Panc1 (cell line): ENCODE measurements at regions not wholly inside any gene's neighbourhood (a gene's known extent, or its start where the extent isn't known, plus 50 kb on each side); places are given as distances from the start of the nearest gene placed in this dataset.

Source experiments
- ATAC-seq: fragments of 200-7000 bp; cut with Tn5 transposase; 2 replicates; pipeline ENCODE4 v1.9.1; 2020; ENCODE audit warnings: mild to moderate bottlenecking, moderate library complexity
- BruUV-seq: library from RNA; stranded (reverse); fragments of 400-500 nt; replicated peaks from 2 replicates; lab custom pipeline; 2021; lab: Mats Ljungman, UMichigan
- CTCF ChIA-PET: fragments of 300-600 bp; sonication (Branson Sonifier 250); formaldehyde crosslinking; loops from one replicate; lab custom pipeline; 2022; ENCODE audit warnings: antibody characterized with exemption; lab: Charles Lee
- POLR2A ChIA-PET: fragments of 300-600 bp; sonication (Branson Sonifier 250); formaldehyde crosslinking; loops from one replicate; lab custom pipeline; 2022; ENCODE audit warnings: antibody characterized with exemption; lab: Charles Lee
- DNase-seq: peaks from one replicate; pipeline ENCODE4 v3.0.0-alpha.2; 2010; ENCODE audit warnings: low read depth, low spot score
- H3K27ac ChIP-seq: 2 replicates; pipeline ENCODE4 v1.5.1; 2011; ENCODE audit warnings: mild to moderate bottlenecking, low read length, inconsistent platforms
- H3K27me3 ChIP-seq: fragments of 200-500 bp; sonication (Bioruptor generic); 2 replicates; pipeline ENCODE4 v1.6.0; 2014; ENCODE audit warnings: low read length, inconsistent platforms; ENCODE audit not compliant: control insufficient read depth, insufficient read depth
- H3K36me3 ChIP-seq: fragments of 200-500 bp; sonication (Bioruptor generic); 2 replicates; pipeline ENCODE4 v1.5.1; 2014; ENCODE audit warnings: inconsistent platforms, mild to moderate bottlenecking, low read length, moderate library complexity; ENCODE audit not compliant: control insufficient read depth, insufficient read depth
- H3K4me1 ChIP-seq: 2 replicates; pipeline ENCODE4 v1.5.1; 2011; ENCODE audit warnings: inconsistent platforms, mild to moderate bottlenecking, low read length, moderate library complexity; ENCODE audit not compliant: control insufficient read depth, insufficient read depth
- H3K4me3 ChIP-seq, 2 experiments: 2 replicates each; pipeline ENCODE4 v1.5.1; 2011 to 2012; ENCODE audit warnings: low read depth in 2 of 2, low read length in 2 of 2, mild to moderate bottlenecking in 2 of 2, inconsistent platforms in 1 of 2, moderate library complexity in 1 of 2
- H3K9me3 ChIP-seq: fragments of 200-500 bp; sonication (Bioruptor generic); 2 replicates; pipeline ENCODE4 v1.5.1; 2014; ENCODE audit warnings: low read depth, mild to moderate bottlenecking, inconsistent platforms, low read length, moderate library complexity; ENCODE audit not compliant: control insufficient read depth, insufficient read depth
- CTCF ChIP-seq: fragments of 450-650 bp; IDR thresholded peaks from 2 replicates; pipeline ENCODE4 v1.5.1; 2017; ENCODE audit warnings: mild to moderate bottlenecking
- POLR2AphosphoS5 ChIP-seq: IDR thresholded peaks from 2 replicates; pipeline ENCODE4 v1.6.1; 2012; ENCODE audit warnings: mild to moderate bottlenecking, low read depth, low read length, moderate library complexity
- SIN3A ChIP-seq: IDR thresholded peaks from 2 replicates; pipeline ENCODE4 v1.6.1; 2012; ENCODE audit warnings: low read depth, mild to moderate bottlenecking, low read length, moderate library complexity, borderline replicate concordance; ENCODE audit not compliant: insufficient read depth
- TCF7L2 ChIP-seq: IDR thresholded peaks from 2 replicates; pipeline ENCODE4 v1.6.1; 2011; ENCODE audit warnings: mild to moderate bottlenecking, low read depth, low read length, inconsistent platforms
- in situ Hi-C: cut with HindIII; loops from 2 replicates; pipeline ENCODE4 v1.10.0; 2016; ENCODE audit warnings: low sequenced_read_pairs, low pct_unique_long_range_greater_than_20kb
- intact Hi-C: fragments of 100-400 bp; cut with micrococcal nuclease; formaldehyde crosslinking; loops from one replicate; pipeline ENCODE4 v1.10.0; 2022; ENCODE audit not compliant: unreplicated experiment
- TF ChIP-seq, protein P1 (sequence below), 2 experiments: IDR thresholded peaks; 2 replicates each; pipeline ENCODE4 v1.6.1; 2011 to 2012; ENCODE audit warnings: low read depth in 2 of 2, control low read depth in 1 of 2, low read length in 1 of 2, mild to moderate bottlenecking in 1 of 2, moderate library complexity in 1 of 2; ENCODE audit not compliant: insufficient read depth in 1 of 2

- no TSS peak for BruUV-seq
- no peak for ATAC-seq
- POLR2A ChIA-PET, result no interaction called here
- Histone ChIP-seq H3K36me3 (no peaks in the 10 kb centered on the region), H3K4me3 (no peak overlapping the region), H3K27me3 (no peaks in the 10 kb centered on the region), H3K9me3 (no peaks in the 10 kb centered on the region), H3K4me1 (no peaks in the 10 kb centered on the region), H3K27ac (no peak overlapping the region)
- CTCF ChIA-PET, result no interaction called here
- no peak for DNase-seq
- in situ Hi-C loops, result no loop called here
- intact Hi-C loops, result no loop called here
- TF ChIP-seq POLR2AphosphoS5, result no peak
- TF ChIP-seq, protein P1, sequence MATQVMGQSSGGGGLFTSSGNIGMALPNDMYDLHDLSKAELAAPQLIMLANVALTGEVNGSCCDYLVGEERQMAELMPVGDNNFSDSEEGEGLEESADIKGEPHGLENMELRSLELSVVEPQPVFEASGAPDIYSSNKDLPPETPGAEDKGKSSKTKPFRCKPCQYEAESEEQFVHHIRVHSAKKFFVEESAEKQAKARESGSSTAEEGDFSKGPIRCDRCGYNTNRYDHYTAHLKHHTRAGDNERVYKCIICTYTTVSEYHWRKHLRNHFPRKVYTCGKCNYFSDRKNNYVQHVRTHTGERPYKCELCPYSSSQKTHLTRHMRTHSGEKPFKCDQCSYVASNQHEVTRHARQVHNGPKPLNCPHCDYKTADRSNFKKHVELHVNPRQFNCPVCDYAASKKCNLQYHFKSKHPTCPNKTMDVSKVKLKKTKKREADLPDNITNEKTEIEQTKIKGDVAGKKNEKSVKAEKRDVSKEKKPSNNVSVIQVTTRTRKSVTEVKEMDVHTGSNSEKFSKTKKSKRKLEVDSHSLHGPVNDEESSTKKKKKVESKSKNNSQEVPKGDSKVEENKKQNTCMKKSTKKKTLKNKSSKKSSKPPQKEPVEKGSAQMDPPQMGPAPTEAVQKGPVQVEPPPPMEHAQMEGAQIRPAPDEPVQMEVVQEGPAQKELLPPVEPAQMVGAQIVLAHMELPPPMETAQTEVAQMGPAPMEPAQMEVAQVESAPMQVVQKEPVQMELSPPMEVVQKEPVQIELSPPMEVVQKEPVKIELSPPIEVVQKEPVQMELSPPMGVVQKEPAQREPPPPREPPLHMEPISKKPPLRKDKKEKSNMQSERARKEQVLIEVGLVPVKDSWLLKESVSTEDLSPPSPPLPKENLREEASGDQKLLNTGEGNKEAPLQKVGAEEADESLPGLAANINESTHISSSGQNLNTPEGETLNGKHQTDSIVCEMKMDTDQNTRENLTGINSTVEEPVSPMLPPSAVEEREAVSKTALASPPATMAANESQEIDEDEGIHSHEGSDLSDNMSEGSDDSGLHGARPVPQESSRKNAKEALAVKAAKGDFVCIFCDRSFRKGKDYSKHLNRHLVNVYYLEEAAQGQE (IDR thresholded peaks at IDR 0.05; ENCODE audit: insufficient read depth in 1 of 2, low read depth in 2 of 2, low read length in 1 of 2), result no peak
Observed at GRCh38 chr13:64075543-64076271, 2660.1 kb upstream of the PCDH20 start.

- Histone ChIP-seq H3K36me3 (no peaks in the 10 kb centered on the region), H3K4me1 (no peaks in the 10 kb centered on the region), H3K27ac (no peak overlapping the region), H3K9me3 (no peaks in the 10 kb centered on the region), H3K4me3 (no peak overlapping the region), H3K27me3 (no peaks in the 10 kb centered on the region)
- TF ChIP-seq TCF7L2, result no peak
- no peak for TF ChIP-seq POLR2AphosphoS5
- TF ChIP-seq, protein P1 (IDR thresholded peaks at IDR 0.05; ENCODE audit: insufficient read depth in 1 of 2, low read depth in 2 of 2, low read length in 1 of 2), result no peak
- TF ChIP-seq CTCF, result no peak
- TF ChIP-seq SIN3A, result no peak
- ChIA-PET POLR2A (no interaction called here), CTCF (no interaction called here)
- DNase-seq, result no peak
- intact Hi-C loops, result no loop called here
- no TSS peak for BruUV-seq
- no peak for ATAC-seq
- in situ Hi-C loops, result no loop called here
Observed at GRCh38 chr13:64074971-64075474, 2659.4 kb upstream of the PCDH20 start.
